MM.1S (cell line): ENCODE measurements at regions not wholly inside any gene's neighbourhood (a gene's known extent, or its start where the extent isn't known, plus 50 kb on each side); places are given as distances from the start of the nearest gene placed in this dataset.
"Not testable (repeated sequence)": the region's sequence is repeated elsewhere in the genome, so short reads cannot be mapped to it uniquely, and the experiment has no call there.

Experiments used
- CTCF ChIP-seq: fragments of 300-600 bp; sonication (generic); IDR thresholded peaks from 2 replicates; pipeline ENCODE4 v1.5.1; 2016; ENCODE audit warnings: antibody characterized with exemption, low read length, mixed read lengths
- EZH2phosphoT487 ChIP-seq: fragments of 300-600 bp; sonication (generic); IDR thresholded peaks from 2 replicates; pipeline ENCODE4 v1.6.1; 2018; ENCODE audit warnings: antibody characterized with exemption, low read length

- not testable (repeated sequence) for TF ChIP-seq CTCF, EZH2phosphoT487
Measured at GRCh38 chr7:66473064-66473463, 155.6 kb upstream of the KCTD7 start.
